Fibroblast of pulmonary artery (primary cell): ENCODE measurements at regions not wholly inside any gene's neighbourhood (a gene's known extent, or its start where the extent isn't known, plus 50 kb on each side); places are given as distances from the start of the nearest gene placed in this dataset.
A peak's percentile ranks its signal among the peaks of the same experiment; 100 is the strongest.

Experiments
- DNase-seq: peaks from one replicate; pipeline ENCODE4 v3.0.0-alpha.2; 2010; ENCODE audit warnings: low read depth
- H3K4me3 ChIP-seq: replicated peaks from 2 replicates; pipeline ENCODE4 v1.5.1; 2011; ENCODE audit warnings: low read depth, mild to moderate bottlenecking, control low read depth, low read length, moderate library complexity
- CTCF ChIP-seq: IDR thresholded peaks from 2 replicates; pipeline ENCODE4 v1.5.1; 2011; ENCODE audit warnings: mild to moderate bottlenecking, control low read depth, low read length, inconsistent platforms; ENCODE audit errors: missing control alignments

GRCh38 chr18:56109757-56110156, 521.8 kb upstream of the TCF4 start:
- DNase-seq = no peak
- TF ChIP-seq CTCF = no peak
- no peak overlapping the region for H3K4me3 ChIP-seq

- peak; percentile 22 for DNase-seq
- no peak for TF ChIP-seq CTCF
- H3K4me3 ChIP-seq = peak overlapping the region; percentile 15
Measured at GRCh38 chr18:56108478-56109367, 520.7 kb upstream of the TCF4 start.

- no peak for DNase-seq
- TF ChIP-seq CTCF = no peak
- H3K4me3 ChIP-seq = peak overlapping the region; percentile 15
Measured at GRCh38 chr18:56107821-56108477, 520.0 kb upstream of the TCF4 start.

GRCh38 chr18:56100090-56100722, 512.2 kb upstream of the TCF4 start:
- DNase-seq = no peak
- TF ChIP-seq CTCF = no peak
- no peak overlapping the region for H3K4me3 ChIP-seq

GRCh38 chr18:56097621-56098020, 509.6 kb upstream of the TCF4 start:
- no peak for DNase-seq
- H3K4me3 ChIP-seq = no peak overlapping the region
- no peak for TF ChIP-seq CTCF

- no peak overlapping the region for H3K4me3 ChIP-seq
- no peak for DNase-seq
- no peak for TF ChIP-seq CTCF
Measured at GRCh38 chr18:56096861-56097260, 508.9 kb upstream of the TCF4 start.
